ENCODE measurements at regions not wholly inside any gene's neighbourhood (a gene's known extent, or its start where the extent isn't known, plus 50 kb on each side); places are given as distances from the start of the nearest gene placed in this dataset.
"Not testable (repeated sequence)": the region's sequence is repeated elsewhere in the genome, so short reads cannot be mapped to it uniquely, and the experiment has no call there.

GRCh38 chr6:86193821-86194220, 551.1 kb upstream of the SYNCRIP start:
- Histone ChIP-seq H3K9me3 (ENCODE audit: control insufficient read depth, insufficient read depth, low read depth, low read length) (no peaks in the 10 kb centered on the region), H3K36me3 (ENCODE audit: control insufficient read depth, insufficient read depth, low read length) (no peaks in the 10 kb centered on the region), H3K27me3 (ENCODE audit: control insufficient read depth, insufficient read depth, low read length) (no peaks in the 10 kb centered on the region), H4K20me1 (ENCODE audit: control insufficient read depth, extremely low read depth, insufficient read depth, low read length) (no peaks in the 10 kb centered on the region), H3K27ac (ENCODE audit: insufficient read depth, low read length) (no peak overlapping the region), H3K4me2 (ENCODE audit: extremely low read depth, insufficient read depth, low read length) (no peak overlapping the region), H3K4me3 (replicated peaks in 1 of 4; ENCODE audit: control extremely low read depth in 1 of 4, insufficient read depth in 1 of 4, low read depth in 3 of 4, low read length in 4 of 4) (no peak overlapping the region), H3K9ac (ENCODE audit: insufficient read depth, low read length) (no peak overlapping the region), H2AFZ (ENCODE audit: low read length) (no peak overlapping the region), H3K79me2 (ENCODE audit: control insufficient read depth, insufficient read depth, low read length) (no peaks in the 10 kb centered on the region), H3K4me1 (ENCODE audit: control insufficient read depth, extremely low read depth, insufficient read depth, low read length) (no peaks in the 10 kb centered on the region)
- no peak for TF ChIP-seq CTCF (conservative IDR thresholded peaks at IDR 0.05 in 1 of 2, IDR thresholded peaks at IDR 0.05 in 1 of 2; ENCODE audit: low read depth in 1 of 2, low read length in 2 of 2)
- TF ChIP-seq EZH2 (IDR thresholded peaks at IDR 0.05; ENCODE audit: low read length, missing control alignments) = no peak
- no peak for DNase-seq (ENCODE audit: low read depth in 2 of 2)

GRCh38 chr6:86192123-86192522, 549.4 kb upstream of the SYNCRIP start:
- DNase-seq (ENCODE audit: low read depth in 2 of 2) = peak in 1 of 2 donors; percentile 0

GRCh38 chr6:86175149-86175548, 532.5 kb upstream of the SYNCRIP start:
- not testable (repeated sequence) for H3K9me3 ChIP-seq (ENCODE audit: control insufficient read depth, insufficient read depth, low read depth, low read length); H4K20me1 ChIP-seq (ENCODE audit: control insufficient read depth, extremely low read depth, insufficient read depth, low read length)

More at GRCh38 chr6:86192123-86192522, 549.4 kb upstream of the SYNCRIP start:
- Histone ChIP-seq H3K9ac (ENCODE audit: insufficient read depth, low read length) (no peak overlapping the region), H3K27me3 (ENCODE audit: control insufficient read depth, insufficient read depth, low read length) (no peaks in the 10 kb centered on the region), H3K27ac (ENCODE audit: insufficient read depth, low read length) (no peak overlapping the region), H3K79me2 (ENCODE audit: control insufficient read depth, insufficient read depth, low read length) (no peaks in the 10 kb centered on the region), H3K4me3 (replicated peaks in 1 of 4; ENCODE audit: control extremely low read depth in 1 of 4, insufficient read depth in 1 of 4, low read depth in 3 of 4, low read length in 4 of 4) (no peak overlapping the region), H3K36me3 (ENCODE audit: control insufficient read depth, insufficient read depth, low read length) (no peaks in the 10 kb centered on the region), H3K4me2 (ENCODE audit: extremely low read depth, insufficient read depth, low read length) (no peak overlapping the region), H4K20me1 (ENCODE audit: control insufficient read depth, extremely low read depth, insufficient read depth, low read length) (no peaks in the 10 kb centered on the region), H2AFZ (ENCODE audit: low read length) (no peak overlapping the region), H3K9me3 (ENCODE audit: control insufficient read depth, insufficient read depth, low read depth, low read length) (no peaks in the 10 kb centered on the region), H3K4me1 (ENCODE audit: control insufficient read depth, extremely low read depth, insufficient read depth, low read length) (no peaks in the 10 kb centered on the region)
- TF ChIP-seq EZH2 (IDR thresholded peaks at IDR 0.05; ENCODE audit: low read length, missing control alignments) = no peak
- no peak for TF ChIP-seq CTCF (conservative IDR thresholded peaks at IDR 0.05 in 1 of 2, IDR thresholded peaks at IDR 0.05 in 1 of 2; ENCODE audit: low read depth in 1 of 2, low read length in 2 of 2)

More at GRCh38 chr6:86175149-86175548, 532.5 kb upstream of the SYNCRIP start:
- H3K4me2 ChIP-seq (ENCODE audit: extremely low read depth, insufficient read depth, low read length); H3K27me3 ChIP-seq (ENCODE audit: control insufficient read depth, insufficient read depth, low read length); H2AFZ ChIP-seq (ENCODE audit: low read length); H3K79me2 ChIP-seq (ENCODE audit: control insufficient read depth, insufficient read depth, low read length); H3K4me3 ChIP-seq (replicated peaks in 1 of 4; ENCODE audit: control extremely low read depth in 1 of 4, insufficient read depth in 1 of 4, low read depth in 3 of 4, low read length in 4 of 4); H3K36me3 ChIP-seq (ENCODE audit: control insufficient read depth, insufficient read depth, low read length); H3K4me1 ChIP-seq (ENCODE audit: control insufficient read depth, extremely low read depth, insufficient read depth, low read length); H3K27ac ChIP-seq (ENCODE audit: insufficient read depth, low read length); DNase-seq (ENCODE audit: low read depth in 2 of 2); H3K9ac ChIP-seq (ENCODE audit: insufficient read depth, low read length): not testable (repeated sequence)

All from fibroblast of lung (primary cell).